ENCODE measurements at regions not wholly inside any gene's neighbourhood (a gene's known extent, or its start where the extent isn't known, plus 50 kb on each side); places are given as distances from the start of the nearest gene placed in this dataset.

GRCh38 chr17:54157542-54157941, 334.8 kb downstream of the KIF2B start:
- TF ChIP-seq TAF1 (IDR thresholded peaks at IDR 0.05; ENCODE audit: low read depth, low read length) (no peak), GABPA (IDR thresholded peaks at IDR 0.05; ENCODE audit: borderline replicate concordance, insufficient read depth, low read length) (no peak), POLR2A (IDR thresholded peaks at IDR 0.05; ENCODE audit: control extremely low read depth in 1 of 2, low read depth in 2 of 2, low read length in 2 of 2) (no peak), CTCF (IDR thresholded peaks at IDR 0.05; ENCODE audit: control extremely low read depth in 1 of 3, insufficient read depth in 1 of 3, low read depth in 1 of 3, low read length in 3 of 3) (no peak), SP1 (IDR thresholded peaks at IDR 0.05; ENCODE audit: low read depth, low read length) (no peak), SIX5 (IDR thresholded peaks at IDR 0.05; ENCODE audit: low read depth, low read length) (no peak), ZNF274 (IDR thresholded peaks at IDR 0.05; ENCODE audit: borderline replicate concordance, extremely low read depth, low read length) (no peak)
